HG02885 (cell line): ENCODE measurements at regions not wholly inside any gene's neighbourhood (a gene's known extent, or its start where the extent isn't known, plus 50 kb on each side); places are given as distances from the start of the nearest gene placed in this dataset.
A peak's percentile ranks its signal among the peaks of the same experiment; 100 is the strongest.
"Not testable (repeated sequence)": the region's sequence is repeated elsewhere in the genome, so short reads cannot be mapped to it uniquely, and the experiment has no call there.

Source experiments
- ATAC-seq: cut with Tn5 transposase; IDR thresholded peaks from one replicate; pipeline ENCODE4 v1.9.1; 2021; ENCODE audit warnings: mild to moderate bottlenecking; ENCODE audit not compliant: unreplicated experiment, poor library complexity

DNA sequence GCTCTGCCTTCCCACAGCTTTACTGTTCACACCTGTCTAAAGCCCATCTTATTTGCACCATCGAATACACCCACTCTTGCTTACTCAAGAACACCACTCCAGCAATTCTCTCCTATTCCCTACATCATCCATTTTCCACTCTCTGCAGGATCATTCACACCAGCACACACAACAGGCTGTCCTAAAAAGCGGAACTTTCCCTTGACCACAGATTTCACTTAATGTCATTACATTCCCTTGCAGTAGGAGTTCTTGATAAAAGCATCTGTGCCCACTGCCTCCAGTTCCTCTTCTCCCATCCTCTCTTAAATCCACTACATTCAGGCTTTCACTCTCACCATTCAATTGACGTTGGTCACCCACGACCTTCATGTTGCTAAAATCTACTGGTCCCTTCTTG, 103.0 kb upstream of the PABPC3 start:
- not testable (repeated sequence) for ATAC-seq

DNA sequence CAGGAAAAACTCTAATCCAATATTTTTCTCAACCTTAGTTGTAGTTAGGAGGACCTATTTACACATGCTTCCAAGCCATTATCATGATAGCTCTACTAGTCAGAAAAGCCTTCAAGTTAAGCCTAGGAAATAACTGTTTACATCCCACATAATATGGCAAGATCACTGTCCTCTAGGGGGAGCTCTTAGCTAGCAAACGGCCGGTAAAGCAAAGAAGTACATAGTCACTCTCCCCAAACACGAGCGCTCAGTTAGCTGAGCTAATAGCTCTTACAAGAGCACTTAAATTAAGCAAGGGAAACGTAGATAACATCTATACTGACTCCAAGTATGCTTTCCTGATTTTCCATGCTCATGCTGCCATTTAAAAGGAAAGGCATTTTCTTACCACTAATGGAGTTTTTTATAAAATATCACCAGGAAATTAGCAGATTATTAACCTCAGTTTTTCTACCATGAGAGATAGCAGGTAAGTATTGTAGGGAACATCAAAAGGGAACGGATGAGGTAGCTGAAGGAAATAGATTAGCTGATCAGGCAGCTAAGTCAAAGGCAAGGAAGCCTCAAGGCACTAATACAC, 100.6 kb upstream of the PABPC3 start:
- ATAC-seq: peak; percentile 74

DNA sequence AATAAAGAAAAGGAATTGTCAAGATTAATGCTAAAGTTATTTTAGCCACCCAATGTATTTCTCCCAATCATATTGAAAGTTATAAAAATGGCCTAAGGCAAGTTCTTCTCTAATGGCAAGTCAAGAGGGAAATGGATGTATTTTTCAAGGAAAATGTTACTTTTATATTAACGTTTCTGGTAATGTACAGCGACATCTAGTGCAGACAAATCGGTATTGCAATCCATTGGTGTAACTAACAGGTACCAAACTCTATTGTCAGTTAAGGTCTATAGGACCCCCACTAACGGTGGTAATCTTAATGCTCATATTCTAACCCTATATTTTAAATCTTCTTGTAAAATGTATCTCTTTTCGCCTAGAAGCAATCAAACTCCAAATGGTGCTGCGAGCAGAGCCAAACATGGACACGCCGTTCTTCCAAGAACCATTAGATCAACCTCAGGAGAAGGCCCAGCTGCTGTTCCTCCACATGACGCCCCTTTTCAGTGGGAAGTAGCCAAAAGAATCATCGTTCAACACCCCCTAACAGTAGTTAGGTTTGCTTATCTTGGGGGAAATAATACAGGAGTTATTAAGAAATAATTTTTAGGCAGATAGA, 98.5 kb upstream of the PABPC3 start:
- ATAC-seq: no peak

DNA sequence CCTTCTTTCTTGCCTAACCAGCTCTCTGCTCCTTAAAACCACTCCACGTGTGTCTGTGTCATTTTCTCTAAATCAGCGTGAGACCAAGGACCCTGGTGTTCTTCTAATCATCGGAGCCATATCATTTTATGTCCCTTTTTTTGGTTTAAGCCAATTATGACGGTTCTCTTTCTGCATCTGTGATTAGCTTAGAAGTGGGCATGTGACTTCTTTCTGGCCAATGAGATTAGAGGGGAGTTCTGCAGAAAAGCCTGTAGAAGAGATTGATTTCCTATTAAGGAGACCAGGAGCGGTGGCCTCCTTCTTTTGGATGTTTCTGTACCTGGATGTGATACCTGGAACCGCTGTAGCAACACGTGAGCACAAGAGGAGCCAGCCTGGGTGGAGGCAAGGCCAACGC, 97.5 kb upstream of the PABPC3 start:
- ATAC-seq: no peak

DNA sequence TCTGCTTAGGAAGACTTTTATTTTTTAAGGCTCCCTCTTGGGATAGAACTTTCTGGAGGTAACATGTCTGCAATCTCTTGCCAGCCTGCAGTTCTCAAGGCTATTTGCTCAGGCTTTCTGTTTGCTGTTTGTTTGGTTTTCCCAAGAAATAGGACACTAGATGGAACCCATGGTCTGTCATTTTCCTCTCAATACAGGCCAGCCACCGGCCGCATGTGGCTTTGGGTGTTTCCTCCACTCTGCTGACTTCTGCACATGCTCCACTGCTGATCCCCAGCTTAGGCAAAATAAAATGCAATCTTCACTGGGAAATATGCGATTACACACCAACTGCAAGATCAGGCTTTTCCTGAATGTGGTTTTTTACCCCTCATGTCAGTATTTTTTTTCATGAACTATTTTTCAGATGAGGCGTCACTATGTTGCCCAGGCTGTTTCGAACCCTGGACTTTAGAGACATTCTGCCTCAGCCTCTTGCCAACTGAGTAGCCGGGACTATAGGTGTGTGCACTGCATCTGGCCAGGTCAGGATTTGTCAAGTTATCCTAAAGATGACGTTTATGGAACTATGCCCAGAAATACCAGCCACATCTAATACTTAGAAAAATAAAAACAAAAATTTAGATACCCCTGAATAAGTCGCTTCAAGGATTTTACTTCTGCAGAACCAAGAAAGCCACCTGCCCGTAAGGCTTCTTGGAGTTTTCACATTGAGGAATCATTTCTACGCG, 94.3 kb upstream of the PABPC3 start:
- ATAC-seq: no peak

DNA sequence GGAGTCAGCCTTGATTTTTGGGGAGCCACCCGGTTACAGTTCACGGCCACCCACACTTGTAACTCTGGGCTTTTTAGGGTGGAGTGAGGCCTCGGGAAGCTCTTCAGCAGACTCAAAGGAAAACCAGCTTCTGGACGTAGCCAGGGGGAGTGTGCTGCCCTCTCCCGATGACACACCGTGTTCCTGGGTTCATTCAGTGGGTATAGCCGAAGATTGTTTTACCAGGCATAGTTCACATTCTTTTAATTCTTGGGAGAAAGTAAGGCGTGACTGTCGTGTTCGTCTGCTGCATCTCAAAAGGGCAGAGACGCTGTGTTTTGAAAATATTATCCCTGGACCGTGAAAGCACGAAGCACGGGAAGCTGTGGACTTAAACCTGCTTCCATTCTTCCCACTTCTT, 93.6 kb upstream of the PABPC3 start:
- ATAC-seq: not testable (repeated sequence)

DNA sequence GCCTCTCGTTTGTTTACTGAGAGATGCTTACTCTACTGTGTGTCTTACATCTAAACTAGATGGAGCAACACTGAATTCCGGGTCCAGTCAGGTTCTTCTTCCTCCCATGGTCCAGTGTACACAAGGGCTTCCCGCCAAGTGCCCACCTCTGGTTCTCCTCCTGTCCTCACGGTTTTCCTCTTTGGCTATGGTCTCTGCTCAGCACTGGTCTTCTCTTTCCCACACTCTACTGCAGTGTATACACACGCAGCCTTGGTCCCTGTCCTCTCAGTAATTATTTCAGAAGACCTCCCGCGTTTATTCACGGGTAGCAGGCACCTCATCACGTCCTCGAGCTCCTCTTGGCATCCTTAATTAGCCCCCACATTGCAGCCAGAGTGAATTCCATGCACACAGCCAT, 91.4 kb upstream of the PABPC3 start:
- not testable (repeated sequence) for ATAC-seq

DNA sequence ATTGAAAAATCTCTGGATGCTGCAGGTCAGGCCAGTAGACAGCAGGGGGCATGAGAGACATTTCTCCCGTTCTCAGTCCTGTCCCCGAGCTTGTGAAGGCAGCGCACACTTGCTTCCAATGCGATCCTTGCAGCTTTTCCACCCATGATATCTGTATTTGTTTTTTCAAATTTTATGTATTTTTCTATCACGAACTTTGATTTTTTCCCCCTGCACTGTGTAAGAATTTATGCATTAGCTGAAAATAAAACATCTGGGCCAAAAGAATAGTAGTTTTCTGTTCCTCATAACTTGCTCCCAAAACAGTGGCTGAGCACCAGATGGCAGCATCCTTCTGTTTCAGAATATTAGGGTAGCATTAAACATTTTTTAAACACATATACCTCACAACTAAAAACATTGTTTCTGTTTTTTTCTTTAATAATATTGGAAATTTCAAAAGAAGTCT, 90.9 kb upstream of the PABPC3 start:
- peak; percentile 75 for ATAC-seq

DNA sequence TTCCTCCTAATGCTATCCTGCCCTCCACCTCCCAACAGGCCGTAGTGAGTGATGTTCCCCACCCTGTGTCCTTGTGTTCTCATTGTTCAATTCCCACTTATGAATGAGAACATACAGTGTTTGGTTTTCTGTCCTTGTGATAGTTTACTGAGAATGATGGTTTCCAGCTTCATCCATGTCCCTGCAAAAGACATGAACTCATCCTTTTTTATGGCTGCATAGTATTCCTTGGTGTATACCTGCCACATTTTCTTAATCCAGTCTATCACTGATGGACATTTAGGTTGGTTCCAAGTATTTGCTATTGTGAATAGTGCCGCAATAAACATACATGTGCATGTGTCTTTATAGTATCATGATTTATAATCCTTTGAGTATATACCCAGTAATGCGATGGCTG, 88.5 kb upstream of the PABPC3 start:
- ATAC-seq: not testable (repeated sequence)

DNA sequence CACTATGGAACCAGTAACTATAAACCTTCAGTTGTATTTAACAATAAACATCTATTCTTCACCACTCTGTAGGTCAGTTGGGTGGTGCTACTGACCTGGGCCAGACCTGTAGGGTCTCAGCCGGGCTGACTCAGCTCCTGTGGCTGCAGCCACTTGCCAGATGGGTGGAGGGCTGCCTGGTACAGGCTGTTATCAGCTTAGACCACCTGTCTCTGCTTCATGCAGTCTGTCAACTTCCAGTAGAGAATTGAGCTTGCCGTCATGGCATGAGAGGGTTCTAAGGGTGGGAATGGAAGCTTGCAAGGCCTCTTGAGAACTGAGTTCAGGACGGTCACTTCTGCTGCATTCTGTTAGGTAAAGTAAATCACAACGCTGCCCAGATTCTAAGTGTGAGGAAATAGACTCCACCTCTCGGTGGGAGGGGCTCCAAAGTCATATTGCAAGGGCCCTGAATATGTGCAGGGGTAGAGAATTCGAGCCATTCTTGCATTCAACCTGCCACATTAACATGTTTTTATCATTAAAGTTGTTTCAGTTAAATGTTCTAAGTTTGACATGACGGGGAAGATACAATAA, 81.5 kb upstream of the PABPC3 start:
- ATAC-seq: not testable (repeated sequence)

DNA sequence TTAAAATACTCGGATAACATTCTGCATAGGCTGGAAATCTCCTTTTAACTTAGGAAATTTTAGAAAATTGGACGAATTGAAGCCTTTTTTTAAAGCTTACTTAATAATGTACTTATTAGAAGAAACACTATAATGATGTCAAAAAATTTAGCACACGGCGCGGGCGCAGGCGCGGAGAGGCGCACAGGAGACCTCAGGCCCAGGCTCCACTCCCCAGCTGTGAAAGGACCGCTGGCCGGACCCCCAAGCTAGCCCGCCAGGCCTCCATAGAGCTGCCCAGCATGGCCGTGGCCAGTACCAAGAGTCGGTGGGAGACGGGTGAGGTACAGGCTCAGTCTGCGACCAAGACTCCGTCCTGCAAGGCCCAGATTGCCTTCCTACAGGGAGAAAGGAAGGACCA, 78.8 kb upstream of the PABPC3 start:
- not testable (repeated sequence) for ATAC-seq

DNA sequence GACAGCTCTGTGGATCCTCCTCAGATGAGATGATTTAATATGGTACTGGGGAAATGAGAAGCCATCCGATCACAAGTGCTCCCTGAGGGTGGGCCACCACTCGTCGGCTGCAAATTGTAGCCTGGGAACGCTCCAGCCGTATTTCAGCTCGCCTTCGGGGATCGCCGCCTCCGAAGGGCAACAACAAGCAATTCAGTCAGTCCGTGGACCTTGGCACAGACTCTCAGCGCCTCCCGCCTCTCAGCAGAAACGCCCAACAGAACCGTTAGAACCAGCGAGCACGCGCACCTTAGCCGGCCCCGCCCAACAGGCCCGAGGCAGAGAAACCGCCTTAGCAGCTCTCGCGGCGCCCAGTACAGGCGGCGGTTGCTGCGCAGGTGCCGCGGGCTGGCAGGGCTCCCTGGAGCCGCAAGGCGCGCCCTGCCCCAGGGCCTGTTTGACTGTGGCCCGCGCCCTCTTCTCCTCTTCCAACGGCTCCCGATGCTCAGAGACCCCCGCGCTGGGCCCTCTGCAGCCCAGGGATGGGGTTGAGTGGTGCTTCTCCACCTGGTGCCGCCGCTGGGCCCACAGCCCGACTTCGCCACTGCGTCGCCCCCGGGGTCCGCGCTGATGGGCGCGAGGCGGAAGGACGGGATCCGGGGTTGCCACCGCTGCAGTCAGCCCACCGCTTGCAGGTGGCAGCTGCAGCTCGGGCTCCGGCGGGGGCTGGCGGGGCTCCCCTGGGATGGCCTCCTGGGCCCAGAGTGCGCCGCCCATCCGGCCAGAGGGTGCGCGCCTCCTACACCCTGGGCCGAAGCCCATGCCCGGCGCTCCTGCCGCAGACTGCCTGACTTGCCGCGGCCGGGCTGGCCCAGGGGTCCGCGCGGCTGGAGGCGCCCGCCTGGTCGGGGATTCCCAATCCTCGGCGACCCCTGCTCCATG, 77.9 kb upstream of the PABPC3 start:
- ATAC-seq: not testable (repeated sequence)

DNA sequence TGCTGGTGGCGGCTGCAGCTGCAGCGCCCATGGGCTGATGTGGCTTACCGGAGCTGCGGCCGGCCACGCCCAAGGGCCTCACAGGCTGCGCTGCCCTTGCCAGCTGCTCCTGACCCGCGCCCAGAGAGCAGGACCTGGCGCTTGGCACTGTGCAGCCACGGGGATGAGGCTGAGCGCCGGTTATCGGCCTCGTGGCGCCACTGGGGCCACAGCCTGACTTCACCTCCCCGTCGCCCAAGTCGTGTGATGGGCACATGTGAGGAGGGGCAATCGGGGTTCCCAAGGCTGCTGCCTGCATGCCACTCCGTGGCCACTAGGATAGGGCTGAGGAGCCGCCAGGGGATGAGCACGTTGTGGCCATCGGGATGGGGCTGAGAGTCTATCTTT, 77.2 kb upstream of the PABPC3 start:
- ATAC-seq: no peak

DNA sequence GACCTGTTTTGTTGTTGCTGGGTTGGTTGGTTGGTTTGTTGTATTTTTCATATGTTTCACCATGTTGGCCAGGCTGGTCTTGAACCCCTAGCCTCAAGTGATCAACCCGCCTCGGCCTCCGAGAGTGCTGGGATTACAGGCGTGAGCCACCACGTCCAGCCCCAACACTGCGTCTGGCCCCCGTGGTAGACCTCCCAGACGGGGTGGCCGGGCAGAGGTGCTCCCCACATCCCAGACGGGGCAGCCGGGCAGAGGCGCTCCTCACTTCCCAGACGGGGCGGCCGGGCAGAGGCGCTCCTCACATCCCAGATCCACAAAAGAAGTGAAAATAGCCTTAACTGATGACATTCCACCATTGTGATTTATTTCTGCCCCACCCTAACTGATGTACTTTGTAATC, 76.2 kb upstream of the PABPC3 start:
- ATAC-seq: not testable (repeated sequence)

DNA sequence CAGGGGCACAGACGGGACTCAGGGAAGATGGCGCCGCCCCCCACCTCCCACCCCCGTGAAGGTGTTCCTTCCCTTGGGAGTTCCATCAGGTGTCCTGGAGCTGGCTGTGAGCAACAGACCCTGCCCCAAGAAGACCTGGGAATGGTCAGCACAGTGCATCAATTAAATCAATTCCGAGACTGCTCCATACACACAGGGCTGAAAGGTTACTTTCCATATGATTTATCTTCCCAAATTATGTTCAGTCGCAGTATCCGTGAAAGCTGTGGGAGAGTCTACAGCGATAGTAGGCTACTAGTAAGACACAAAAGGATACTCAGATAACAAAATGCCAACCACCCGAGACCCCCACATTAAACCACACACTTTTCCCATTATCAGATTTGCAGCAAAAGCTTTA, 71.8 kb upstream of the PABPC3 start:
- ATAC-seq: no peak

DNA sequence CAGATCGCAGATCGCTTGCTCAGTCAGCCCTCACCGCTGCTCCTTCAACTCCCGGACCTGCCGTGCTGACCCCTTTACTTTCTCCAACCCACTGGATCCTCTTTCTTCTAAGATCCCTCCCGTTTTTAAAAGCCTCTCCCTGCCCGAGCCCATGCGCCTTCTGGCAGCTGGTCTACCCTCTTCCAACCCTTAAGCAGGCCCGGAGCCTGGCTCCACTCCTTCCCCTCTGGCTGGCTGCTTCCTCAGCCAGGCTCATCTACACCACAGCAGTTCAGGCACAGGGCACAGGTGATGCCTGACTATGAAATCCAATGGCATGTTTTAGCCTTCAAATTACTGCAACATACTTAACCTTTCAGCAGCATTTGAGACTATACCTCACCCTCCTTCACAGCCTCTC, 63.8 kb upstream of the PABPC3 start:
- ATAC-seq: no peak

DNA sequence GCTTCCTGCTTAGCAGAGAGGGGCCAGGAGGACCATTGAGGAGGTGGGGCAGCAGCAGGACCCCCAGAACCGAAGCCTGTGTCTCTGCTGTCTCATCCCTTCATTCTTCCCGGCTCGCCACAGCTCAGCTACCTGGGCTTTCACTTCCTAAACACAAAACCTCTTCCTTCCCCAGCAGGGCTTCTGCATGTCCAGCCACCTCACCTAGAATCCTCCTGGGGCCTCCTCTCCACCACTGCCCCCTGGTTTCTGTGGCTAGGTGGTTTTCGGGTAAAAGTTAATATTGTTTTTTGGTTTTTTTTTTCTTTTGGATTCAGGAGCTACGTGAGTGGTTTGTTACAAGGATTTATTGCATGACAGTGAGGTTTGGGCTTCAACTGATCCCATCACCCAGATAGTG, 61.8 kb upstream of the PABPC3 start:
- no peak for ATAC-seq

DNA sequence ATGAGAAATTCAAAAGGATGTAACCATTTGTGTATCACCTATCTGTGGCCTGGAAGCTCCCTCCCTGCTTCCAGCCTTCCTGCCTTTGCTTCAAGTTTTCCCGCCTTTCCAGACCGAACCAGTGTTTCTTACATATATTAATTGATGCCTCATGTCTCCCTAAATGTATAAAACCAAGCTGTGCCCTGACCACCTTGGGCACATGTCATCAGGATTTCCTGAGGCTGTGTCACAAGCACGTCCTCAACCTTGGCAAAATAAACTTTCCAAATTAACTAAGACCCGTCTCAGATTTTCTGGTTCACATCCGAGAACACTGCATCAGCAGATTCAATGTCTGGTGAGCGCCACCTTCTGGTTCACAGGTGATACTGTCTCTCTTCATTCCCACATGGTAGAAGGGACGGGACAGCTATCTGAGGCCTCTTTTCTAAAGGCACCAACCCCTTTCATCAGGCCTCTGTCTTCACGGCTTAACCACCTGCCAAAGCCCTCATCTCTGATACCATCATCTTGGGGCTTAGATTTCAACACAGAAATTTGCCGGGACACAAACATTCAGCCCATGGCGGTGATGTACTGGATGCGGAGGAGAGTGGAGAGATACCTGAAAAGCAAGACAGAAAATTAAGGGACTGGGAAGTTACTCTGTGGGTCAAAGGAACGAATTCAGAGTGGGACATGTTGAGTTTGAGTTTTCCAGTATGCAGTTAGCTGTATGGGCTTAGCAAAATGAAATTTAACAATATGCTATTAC, 58.7 kb upstream of the PABPC3 start:
- ATAC-seq: no peak

DNA sequence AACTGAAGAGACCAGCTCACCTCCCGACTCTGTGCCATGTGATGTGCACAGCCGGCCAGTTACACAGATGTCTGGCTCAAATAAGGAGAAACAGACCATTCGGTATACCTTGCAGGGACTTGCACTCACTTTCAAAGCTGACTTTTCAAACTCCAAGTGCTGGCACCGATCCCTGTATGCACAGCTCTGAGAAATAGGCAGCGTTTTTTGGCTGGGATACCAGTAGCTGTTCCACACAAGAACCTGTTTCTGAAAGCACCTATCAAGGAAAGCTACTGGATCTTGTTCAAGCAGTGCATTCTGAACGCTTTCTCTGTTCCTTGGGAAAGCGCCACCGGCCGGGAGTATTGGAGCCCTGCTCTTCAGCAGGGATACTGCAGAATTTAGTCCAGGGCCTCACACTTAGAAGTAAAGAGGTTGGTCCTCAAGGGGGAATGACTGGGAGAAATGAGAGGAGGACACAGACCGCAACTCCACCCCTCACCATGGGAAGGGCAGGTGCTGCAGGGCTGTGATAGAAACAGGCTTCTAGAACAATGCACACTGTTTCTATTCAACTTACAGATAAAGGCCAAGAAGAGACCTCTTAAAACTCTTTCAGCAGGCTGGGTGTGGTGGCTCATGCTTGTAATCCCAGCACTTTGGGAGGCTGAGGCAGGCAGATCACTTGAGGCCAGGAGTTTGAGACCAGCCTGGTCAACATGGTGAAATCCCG, 53.6 kb upstream of the PABPC3 start:
- ATAC-seq: no peak
